ENCODE measurements at regions not wholly inside any gene's neighbourhood (a gene's known extent, or its start where the extent isn't known, plus 50 kb on each side); places are given as distances from the start of the nearest gene placed in this dataset.

DNA sequence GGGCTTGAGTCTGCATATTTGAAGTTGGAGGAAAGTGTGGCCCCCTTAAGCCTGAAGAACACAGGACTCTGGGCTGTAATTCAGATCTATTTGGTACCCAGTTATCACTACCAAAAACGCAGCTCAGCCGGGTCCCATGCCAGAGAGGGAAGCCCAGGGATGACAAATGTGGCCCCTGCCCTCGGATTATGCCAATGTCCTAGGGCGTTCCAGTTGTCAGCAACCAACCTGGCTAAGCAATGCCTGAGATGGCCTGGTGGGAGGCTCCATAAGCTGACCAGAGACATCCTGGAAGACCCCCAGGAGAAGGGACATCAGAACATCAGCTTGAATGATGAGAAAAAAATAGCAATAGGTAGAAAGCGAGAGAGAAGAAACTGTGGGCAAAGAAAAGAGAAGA, 79.6 kb upstream of the UQCRFS1 start:
- DNase-seq (ENCODE audit: low spot score), result no peak

DNA sequence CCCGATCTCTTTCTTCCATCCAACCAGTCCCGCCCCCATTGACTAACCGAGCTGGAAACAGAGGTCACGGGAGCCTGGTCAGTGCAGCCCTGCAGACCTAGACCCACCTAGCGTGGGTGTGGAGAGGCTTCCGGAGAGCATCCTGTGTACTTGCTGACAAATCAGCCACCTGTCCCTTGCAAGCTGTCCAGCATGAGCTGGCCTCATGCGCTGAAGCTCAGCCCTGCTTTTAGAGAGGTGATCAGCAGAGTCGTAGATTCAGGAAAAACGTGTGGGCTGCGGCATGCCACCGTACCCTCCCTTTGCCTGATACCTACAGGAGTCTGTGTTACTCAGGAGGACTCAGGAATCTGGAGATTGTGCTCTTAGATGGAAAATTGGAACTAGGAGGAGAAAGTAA, 80.3 kb upstream of the UQCRFS1 start:
- DNase-seq (ENCODE audit: low spot score), result no peak

DNA sequence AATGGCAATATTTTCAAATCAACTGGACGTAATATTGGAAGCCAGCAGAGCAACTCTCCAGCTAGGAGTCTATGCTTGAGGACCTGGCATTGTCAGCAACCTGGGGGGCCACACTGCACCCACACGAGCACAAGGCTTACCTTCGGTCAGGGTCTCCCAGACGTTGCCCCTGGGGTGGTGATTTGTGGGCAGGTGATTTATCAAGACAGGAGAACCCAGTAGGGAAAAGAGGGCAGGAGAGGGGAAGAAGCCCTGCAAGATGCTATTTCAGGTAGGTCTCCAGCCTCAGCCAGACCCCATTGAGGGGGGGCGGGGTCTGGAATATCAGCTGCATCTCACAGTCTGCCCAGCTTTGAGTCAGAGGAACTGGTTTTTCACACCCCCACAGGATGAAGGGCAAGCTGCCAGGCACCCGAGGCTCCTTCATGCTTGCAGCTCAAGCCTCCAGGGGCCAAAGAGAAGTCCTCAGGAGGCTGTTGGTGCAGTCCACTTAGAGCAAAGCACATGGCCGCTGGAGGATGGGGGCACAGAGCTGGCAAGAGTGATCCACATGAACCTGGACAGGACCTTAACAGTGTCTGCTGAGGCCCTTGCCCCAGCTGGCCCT, 80.9 kb upstream of the UQCRFS1 start:
- no peak for DNase-seq (ENCODE audit: low spot score)

DNA sequence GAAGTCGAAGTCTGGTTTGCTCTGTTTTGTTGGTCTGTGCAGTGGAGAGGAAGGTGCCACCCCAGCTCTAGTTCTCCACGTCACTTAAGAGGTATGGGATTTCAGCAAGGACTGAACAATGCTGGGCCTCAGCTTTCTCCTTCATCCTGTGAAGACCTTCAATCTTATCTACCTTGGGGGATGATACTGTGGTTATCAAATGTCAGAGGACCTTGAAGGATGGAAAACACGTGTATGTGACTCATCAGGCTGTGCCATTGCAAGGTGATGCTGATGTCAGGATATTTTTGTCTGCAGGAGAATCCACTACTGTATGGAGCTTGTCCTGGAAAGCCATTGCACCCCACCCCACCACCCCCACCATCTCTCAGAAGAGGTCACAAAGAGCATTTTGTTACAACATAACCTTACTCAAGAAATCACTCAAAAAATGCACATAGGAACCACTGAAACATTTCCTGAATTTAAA, 81.4 kb upstream of the UQCRFS1 start:
- no peak for DNase-seq (ENCODE audit: low spot score)

DNA sequence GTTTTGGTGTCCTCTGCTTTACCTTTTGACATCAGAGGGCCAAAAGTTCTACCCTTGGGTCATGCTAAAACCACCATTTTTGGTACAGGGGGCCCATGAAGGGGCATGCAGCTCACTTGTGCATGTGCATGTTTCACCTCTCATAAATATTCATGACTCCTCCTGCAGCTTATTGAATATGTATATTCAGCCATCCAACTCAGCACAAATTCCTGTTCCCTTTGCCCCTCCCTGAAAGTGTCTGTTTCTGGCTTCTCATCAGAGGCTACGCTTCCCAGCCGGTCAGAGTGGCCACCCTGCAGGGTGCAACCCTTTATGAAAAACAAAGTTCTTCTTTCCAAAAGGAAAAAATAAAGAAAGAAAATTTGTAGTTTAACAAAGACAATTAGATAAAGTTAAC, 82.3 kb upstream of the UQCRFS1 start:
- DNase-seq (ENCODE audit: low spot score), result no peak

DNA sequence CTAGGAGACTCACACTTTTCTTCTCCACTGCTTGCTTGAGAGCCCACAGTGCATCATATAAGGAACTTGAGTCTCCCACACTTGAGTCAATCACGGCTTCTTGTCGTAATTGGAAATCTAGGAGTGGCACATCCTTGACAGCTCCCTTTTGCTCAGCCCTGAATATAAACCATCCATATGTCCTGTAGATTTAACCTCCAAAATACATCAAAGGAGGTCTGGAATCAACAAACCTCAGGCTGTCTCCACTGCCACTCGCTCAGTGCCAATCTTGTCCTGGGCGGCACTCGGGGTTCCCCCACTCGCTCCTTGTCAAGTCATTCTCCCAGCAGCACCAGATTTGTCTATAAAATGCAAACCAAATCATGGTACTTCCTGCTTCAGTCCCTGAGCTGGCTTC, 84.4 kb upstream of the UQCRFS1 start:
- no peak for DNase-seq (ENCODE audit: low spot score)

DNA sequence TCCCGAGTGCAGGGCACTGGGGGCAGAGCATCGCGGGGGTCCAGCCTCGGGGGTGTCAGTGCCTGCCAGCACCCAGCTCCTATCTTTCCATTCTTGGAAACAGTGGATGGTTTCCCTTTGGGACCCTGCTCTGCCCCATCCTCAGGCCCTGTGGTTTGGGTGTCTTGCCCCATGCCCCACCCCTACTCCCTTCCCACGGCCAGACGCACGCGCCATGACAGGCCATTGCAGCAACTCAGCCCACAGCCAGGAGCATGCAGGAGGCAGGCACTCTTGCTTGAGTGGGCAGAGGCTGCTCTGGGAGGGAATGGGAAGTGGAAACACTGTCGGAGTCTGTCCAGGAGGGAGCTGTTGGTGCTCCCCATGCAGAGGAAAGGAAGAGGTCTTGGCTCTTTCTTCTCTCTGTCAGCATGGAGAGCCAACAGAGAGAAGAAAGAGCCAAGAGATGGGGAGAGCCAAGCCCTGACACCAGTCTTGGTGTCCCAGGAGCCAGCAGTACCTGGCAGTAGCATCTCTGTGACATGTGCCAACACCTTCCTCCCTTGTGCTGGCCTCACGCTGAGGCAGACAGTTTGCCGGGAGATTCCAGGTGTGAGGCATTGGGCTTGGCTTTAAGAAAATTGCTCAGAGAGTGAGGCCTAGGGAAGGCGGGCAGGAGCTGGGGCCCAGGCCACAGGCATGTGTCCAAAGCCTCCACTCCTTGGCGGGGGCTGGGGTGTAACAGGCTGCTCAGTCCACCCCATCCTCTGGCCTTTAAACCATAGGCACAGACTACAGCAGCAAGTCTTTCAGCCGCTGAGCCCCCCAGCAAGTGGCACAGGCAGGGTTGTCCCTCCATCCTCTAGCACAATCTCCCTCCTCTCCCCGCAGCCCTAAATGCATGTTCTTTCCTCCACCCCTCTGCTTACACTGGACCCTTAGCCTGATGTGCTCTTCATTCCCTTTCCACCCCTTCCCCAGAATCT, 86.7 kb upstream of the UQCRFS1 start:
- DNase-seq (ENCODE audit: low spot score), result no peak

DNA sequence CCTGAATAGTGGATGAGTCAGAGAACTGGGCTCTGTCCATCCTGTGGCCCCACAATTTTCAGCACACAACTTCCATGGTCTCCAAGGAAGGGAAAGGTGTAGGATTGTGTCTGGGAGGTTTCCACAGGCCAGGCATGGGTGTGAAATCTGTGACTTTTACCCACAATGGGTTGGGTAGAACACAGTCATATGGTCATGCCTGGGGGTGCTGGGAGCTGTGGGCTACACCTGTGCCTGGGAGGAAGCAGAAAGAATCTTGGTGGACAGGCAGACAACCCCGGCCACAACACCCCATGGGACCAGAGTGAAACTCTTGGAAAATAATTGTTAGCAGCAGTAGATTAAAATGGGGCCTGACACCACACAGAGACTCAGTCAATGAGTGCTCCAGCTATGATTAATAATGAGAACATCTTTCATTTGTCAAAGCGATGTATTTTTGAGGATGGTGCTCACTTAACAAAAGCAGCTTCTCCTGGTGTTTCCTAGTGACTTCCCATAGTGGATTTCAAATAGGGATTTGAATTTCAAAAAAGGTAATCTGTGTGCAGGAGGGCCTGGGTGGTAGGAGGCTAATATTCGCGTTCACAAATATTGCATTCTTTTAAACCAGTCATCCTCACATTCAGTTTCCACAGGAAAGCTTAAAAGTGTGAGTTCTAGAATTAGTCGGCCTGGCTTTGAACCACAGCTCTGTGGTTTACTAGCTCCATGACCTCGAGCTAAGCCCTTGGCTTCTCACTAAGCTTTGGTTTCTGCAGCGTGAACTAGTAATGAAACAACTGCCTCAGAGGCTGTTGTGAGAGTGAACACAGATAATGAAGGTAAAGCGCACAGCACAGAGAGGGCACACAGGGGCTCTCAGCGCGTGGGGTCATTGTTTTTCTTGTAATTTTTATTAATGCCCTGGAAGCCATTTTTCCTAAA, 89.3 kb upstream of the UQCRFS1 start:
- no peak for DNase-seq (ENCODE audit: low spot score)

DNA sequence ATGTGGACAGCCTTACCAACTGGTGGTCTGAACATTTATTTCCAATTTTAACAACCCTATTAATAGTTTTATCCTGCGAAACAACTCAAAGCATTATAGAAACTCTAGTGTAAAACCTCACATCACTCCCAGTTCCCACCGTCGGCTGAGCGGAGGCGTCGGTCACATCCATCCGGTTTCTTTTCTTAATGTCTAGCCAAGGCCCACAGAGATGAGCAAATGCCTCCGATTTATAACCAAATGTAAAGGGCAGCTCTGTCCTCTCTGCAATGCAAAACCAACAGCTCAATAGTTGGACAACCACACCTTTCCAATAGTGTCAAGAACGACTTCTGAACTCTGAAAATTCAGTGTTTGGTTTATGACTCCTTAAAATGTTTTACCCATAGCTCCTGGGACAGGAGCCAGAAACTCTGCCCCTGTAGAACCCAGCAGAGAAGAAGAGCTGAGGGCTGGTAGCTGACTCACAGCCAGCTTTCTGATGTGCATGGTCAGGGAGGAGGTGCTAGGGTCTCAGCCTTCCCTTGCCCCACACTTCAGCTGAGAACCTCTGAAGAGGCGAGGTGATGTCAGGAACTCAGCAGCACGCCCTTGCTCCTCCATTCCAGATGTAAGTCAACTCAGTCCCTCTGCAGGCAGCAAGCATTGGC, 90.2 kb upstream of the UQCRFS1 start:
- DNase-seq (ENCODE audit: low spot score), result no peak

DNA sequence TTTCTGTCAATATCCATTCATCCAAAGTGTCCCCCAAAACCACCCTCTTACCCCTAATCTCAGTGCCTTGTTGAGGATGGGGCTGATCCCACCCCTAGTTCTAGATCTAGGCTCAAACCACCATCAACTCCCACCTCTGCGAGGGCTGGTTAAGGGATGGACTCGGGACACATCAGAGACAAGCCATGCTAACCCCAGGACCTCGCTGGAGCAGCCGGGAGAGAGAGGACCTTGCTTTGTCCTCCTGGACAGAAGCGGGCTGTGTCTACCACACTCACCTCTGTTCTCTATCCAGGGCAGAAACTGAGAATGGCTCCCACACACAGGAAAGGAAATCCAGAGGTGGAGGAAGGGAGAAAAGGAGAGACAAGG, 90.8 kb upstream of the UQCRFS1 start:
- DNase-seq (ENCODE audit: low spot score), result no peak

DNA sequence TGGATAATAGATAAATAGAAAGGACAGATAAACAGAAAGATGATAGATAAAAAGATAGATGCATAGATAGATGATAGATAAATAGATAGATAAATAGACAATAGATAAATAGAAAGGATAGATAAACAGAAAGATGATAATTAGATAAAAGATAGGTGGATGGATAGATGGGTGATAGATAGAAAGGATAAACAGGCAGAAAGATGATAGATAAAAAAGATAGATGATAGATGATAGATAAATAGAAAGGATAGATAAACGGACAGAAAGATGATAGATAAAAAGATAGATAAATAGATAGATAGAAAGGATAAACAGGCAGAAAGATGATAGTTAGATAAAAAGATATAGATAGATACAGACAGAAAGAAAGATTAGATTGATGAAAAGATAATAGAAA, 92.3 kb upstream of the UQCRFS1 start:
- no peak for DNase-seq (ENCODE audit: low spot score)

DNA sequence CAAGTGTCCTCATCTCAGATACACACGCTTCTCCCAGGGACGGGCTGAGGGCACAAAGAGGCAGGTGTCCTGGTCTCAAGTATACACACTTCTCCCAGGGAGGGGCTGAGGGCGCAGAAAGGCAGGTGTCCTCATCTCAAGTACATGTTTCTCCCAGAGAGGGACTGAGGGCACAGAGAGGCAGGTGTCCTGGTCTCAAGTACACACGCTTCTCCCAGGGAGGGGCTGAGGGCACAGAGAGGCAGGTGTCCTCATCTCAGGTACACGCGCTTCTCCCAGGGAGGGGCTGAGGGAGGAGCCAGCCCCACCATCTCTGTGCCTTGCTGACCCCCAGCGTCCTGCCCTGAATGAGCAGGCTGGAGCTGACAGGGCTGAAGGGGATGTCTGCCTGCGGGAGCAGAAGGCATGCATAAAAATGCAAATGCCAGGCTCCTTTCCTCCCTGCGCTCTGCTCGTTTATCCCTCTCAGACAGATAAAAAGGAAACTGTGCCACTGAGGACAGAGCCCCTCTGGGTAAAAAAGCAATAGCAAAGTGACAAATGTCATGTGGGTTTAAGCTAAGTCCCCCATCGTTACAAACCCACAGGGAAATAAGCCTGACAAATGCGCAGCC, 96.1 kb upstream of the UQCRFS1 start:
- no peak for DNase-seq (ENCODE audit: low spot score)

DNA sequence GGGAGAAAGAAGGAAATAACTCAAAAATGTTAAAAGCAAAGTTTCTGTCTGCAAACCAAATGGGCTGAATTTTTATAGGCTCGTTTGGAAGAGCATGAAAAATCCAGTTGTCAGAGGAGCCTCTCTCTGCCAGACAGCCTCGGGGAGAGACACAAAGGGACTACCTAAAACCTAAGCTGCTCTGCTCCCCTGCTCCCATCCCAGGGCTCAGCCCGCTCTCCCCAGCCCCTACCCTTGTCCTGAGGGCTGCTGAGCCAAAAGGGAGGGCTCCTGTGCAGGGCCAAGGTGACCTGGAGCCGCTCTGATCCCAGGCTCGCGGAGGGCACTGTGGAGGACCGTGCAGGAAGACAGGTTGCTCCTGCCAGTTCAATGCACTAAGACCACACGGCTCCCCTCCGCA, 96.7 kb upstream of the UQCRFS1 start:
- no peak for DNase-seq (ENCODE audit: low spot score)

DNA sequence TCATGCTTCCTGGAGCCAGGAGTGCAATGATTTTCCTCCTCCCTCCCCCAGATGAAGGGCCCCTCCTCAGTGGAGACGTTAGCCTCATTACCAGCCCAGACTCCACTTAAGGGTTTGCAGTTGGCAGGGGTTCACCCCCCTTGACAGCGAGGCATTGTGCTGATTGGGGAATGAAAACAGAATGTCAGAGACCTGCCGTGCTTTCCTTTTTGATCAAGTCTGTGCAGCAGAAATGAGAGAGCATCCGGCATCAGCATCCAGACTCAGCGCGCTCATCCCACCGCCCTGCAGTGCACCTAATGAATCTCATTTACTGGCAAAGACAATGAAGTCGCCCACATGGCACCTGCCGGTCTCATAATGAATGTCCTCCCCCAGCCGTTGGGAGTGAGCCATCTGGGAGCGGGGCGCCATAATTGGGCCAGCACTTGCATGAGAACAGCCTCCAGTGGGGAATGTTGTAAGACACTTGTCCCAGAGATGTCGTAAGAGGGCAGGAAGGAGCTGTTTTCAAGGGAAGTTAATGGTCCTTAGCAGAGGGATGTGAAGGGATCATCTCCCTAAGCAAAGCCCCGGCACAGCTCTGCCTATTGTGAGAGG, 98.3 kb upstream of the UQCRFS1 start:
- DNase-seq (ENCODE audit: low spot score), result no peak

DNA sequence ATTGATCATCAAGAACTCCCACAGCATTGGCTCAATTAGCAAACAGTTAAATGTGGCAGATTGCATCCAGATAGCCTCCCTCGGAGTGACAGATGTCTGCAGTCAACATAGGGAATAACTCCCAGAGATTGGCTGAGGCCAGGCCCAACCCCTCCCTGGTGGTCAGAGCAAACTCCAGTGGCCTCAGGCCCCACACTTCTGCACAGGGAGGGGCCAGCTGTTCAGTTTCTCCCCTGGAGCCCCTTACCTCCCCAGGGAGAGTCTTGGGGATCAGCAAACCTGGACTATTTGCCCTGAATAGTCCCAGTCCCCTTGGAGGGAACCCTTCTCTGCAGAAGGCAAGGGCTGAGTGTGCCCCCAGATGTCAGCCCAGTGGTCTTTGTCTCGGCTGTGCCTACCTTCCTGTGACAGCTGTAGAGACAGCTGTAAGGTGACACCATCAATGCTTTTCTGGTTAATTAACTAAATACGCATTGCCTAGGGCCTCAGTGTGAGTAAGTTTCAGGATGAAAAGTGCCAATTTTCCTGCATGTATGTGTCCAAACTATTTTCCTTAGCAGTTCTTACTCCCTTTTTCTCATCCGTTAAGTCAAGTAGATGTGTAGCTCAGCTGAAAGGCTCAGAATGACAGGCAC, 102.7 kb upstream of the UQCRFS1 start:
- DNase-seq (ENCODE audit: low spot score), result no peak

DNA sequence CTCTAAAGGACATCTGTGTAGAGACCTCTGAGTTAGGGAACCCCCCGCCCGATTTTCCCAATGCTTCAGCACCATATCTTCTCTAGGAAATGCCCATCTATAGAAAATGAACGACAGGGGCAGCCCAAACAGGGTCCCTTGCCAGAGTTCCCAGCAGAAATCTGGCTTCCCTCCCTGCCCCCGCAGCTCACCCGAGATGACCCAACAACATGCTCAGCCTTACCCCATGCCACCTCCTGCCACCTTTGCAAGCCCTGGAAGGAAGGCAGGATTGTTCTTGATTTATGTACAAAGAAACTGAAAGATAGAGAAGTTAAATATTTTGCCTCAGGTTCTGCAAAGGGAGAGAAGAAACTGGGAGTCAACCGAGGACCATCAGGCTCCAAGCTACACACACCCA, 105.6 kb upstream of the UQCRFS1 start:
- DNase-seq (ENCODE audit: low spot score), result no peak

DNA sequence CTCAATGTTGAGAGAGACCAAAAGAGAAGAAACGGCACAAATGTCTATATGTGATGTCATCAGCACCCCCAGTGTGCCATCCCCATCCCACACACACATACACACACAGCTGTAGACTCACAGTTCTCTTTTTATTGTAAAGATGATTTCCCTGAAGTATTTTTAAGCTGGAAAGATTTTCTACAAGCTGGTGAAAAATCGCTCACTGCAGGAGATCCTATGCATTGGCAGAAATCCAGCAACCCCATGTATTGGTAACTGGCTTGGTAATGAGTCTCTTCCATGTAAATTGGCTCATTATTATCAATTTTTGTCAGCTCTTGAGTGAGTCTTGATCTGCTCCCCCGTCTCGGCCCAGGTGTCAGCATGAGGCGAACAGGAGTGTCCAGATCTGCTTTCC, 107.1 kb upstream of the UQCRFS1 start:
- no peak for DNase-seq (ENCODE audit: low spot score)

DNA sequence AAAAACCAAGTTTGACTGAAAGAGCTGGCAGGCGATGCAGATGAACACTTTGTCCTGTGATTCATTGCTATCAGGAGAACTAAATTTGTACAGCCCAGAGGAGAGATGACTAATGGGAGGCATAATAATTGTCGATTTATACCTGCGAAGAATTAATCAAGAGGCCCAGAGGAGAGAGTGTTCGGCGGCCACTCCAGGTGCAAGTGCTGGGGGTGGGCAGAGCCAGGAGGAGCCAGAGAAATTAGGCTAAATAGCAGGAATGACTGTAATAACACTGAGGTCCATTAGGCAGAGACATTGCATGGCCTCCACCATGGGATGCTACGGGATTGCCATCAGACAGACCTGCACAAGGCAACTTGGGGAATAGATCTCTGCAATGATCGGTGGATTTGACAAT, 107.7 kb upstream of the UQCRFS1 start:
- DNase-seq (ENCODE audit: low spot score), result no peak

DNA sequence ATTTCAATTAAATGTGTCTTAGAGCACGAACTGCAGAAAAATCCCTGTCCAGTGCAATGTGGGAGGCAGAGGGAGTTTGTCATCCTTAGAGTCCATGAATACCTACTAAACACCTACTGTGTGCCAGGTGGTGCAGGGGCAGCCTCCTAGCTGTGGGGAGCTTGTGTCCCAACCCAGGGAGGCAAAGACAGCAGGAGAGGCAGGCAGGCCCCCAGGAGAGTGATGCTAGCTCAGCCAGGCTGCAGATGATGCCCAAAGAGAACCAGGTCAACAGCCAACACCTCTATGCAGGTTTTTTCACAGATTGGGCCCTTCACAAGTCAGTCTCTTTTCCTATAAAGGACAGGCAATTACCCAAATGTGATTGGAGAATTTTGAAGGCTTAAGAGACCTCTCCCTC, 108.2 kb upstream of the UQCRFS1 start:
- no peak for DNase-seq (ENCODE audit: low spot score)

DNA sequence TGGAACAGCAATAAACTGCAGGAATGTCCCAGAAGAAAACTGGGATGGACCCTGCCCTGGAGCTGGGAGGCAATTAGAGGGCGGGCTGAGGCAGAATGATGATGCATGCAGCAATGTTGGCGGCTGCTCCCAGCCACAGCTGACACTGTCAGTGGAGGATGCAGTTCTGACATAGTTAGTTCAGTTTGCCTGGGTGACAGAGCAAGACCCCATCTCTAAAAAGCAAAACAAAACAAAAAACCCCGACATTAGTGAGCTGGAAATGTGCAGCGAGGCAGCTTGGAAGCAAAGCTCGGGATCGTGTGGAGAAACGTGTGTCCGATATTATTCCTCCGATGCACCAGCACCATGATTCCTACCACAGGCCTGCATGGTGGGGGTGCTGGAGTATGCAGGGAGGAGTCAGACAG, 110.1 kb upstream of the UQCRFS1 start:
- no peak for DNase-seq (ENCODE audit: low spot score)
